Spinal cord (tissue), 9 donors: ENCODE measurements at regions not wholly inside any gene's neighbourhood (a gene's known extent, or its start where the extent isn't known, plus 50 kb on each side); places are given as distances from the start of the nearest gene placed in this dataset.

Experiments used
- DNase-seq, 6 donors: peaks; one replicate each; pipeline versions ENCODE4 v3.0.0 to v3.0.0-alpha.2; 2013 to 2015; ENCODE audit warnings: low spot score in 6 of 6, low read depth in 4 of 6
- H3K27ac ChIP-seq: one replicate; pipeline ENCODE4 v1.5.1; 2013; ENCODE audit warnings: low read depth, low read length, control low read depth
- H3K27me3 ChIP-seq: one replicate; pipeline ENCODE4 v1.6.1; 2013; ENCODE audit warnings: low read length; ENCODE audit not compliant: control insufficient read depth, insufficient read depth
- H3K36me3 ChIP-seq: one replicate; pipeline ENCODE4 v1.6.1; 2013; ENCODE audit warnings: low read length; ENCODE audit not compliant: control insufficient read depth, insufficient read depth
- H3K4me1 ChIP-seq: one replicate; pipeline ENCODE4 v1.6.1; 2013; ENCODE audit warnings: low read length; ENCODE audit not compliant: control insufficient read depth, insufficient read depth
- H3K4me3 ChIP-seq: one replicate; pipeline ENCODE4 v1.5.1; 2013; ENCODE audit warnings: low read depth, low read length, control low read depth
- H3K9me3 ChIP-seq: one replicate; pipeline ENCODE4 v1.6.1; 2013; ENCODE audit warnings: low read length; ENCODE audit not compliant: control insufficient read depth, insufficient read depth
- WGBS: methylation state at CpG from one replicate; pipeline ENCODE4 v1.1.5; 2013; ENCODE audit warnings: missing lambda C conversion rate; ENCODE audit not compliant: insufficient coverage; 5-methylcytosine and 5-hydroxymethylcytosine counted together
- donor health status: healthy.

DNA sequence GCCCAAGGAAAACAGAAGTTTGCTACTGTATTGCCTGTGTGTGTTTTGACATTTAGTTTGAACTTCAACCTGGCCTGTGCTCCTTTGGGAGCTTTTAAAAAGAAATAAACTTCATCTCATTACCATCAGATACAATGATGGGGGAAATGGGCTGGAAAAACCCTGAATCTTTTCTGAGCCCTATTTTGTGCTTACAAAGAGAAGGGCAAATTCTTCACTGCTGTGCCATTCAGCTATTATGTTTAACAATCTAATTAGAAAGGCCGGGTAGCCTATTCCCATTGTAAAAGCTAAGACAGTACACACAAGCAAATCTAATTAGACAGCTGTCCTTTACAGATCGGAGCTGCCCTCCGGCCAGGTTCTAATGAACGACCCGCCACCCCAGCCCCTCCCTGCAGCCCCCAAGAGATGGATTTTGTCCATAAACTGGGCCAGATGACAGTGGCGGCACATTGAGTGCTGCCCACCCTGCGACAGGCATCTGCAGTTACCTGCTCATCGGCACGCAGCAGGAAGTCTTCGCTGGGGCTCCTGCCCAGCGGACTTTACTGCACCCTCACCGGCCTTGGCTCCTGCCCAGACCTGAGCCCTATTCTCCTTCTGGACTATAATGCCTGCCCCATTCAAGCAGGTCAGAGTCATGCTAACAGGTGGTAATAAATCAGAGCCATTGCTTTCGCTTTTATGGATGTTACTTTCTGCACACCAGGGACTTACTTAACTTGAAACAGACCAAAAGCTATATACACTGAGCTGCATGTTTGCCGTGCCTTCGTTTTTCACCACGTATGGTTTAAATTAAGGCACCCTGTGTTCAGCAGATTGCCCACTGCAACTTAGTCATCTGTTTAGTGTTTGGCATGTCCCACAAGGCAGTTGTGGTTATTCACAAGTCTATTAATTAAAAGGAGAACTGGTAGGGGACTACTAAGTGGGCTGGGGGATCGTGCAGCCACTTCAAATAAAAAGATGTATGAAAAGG lies 549.6 kb downstream of the FGF9 start:
- Histone ChIP-seq H3K4me3 (no peak overlapping the region), H3K27me3 (peaks cover 13% of the 10 kb centered on the region), H3K27ac (no peak overlapping the region), H3K9me3 (no peaks in the 10 kb centered on the region), H3K36me3 (no peaks in the 10 kb centered on the region), H3K4me1 (peaks cover 7% of the 10 kb centered on the region)
- WGBS = 26% methylated on average over 16 of the region's 17 CpGs
- peak in 1 of 6 donors; percentile 81 for DNase-seq

DNA sequence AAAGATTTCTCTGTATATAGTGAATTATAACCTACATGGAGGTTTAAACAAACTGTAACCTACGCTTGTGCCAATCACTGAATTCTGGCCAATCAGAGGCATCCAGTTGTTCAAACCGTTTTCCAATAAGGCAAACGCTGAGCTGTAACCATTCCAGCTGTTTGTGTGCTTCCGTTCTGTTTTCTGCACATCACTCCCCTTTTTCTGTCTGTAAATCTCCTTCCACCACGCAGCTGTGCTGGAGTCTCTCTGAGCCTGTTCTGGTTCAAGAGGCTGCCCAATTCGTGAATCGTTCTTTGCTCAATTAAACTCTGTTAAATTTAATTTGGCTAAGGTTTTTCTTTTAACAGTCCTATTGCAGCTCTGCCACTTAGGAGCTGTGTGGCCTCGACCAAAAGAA lies 552.5 kb downstream of the FGF9 start:
- no peaks in the 10 kb centered on the region for H3K9me3 ChIP-seq
- peaks cover 7% of the 10 kb centered on the region for H3K4me1 ChIP-seq
- H3K27ac ChIP-seq = no peak overlapping the region
- peaks cover 13% of the 10 kb centered on the region for H3K27me3 ChIP-seq
- no peak overlapping the region for H3K4me3 ChIP-seq
- 40% methylated on average over 8 of the region's 8 CpGs for WGBS
- peak in 1 of 6 donors; percentile 72 for DNase-seq
- no peaks in the 10 kb centered on the region for H3K36me3 ChIP-seq

DNA sequence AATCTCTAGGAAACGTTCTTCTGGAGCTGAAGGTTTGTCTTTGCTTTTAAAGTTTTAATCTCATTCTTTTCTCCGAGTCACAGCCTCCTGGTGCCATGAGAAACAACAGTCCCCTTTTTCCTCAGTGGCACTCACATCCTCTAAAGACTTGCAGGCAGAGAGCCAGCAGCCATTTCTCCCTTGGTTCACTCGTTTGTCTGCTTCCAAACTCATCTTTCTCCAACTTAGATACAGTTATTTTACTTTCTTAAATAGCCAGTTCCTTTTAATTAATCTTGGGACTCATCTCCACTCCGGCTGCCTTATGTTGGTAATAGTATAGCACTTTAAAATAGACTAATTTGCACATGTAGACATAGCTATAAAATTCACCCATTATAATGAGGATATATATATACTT lies 555.2 kb downstream of the FGF9 start:
- peak in 2 of 6 donors; percentile 30 to 75 for DNase-seq
- no peaks in the 10 kb centered on the region for H3K4me1 ChIP-seq
- 17% methylated on average over 1 of the region's 4 CpGs for WGBS
- H3K9me3 ChIP-seq = no peaks in the 10 kb centered on the region
- H3K4me3 ChIP-seq = no peak overlapping the region
- H3K27ac ChIP-seq = no peak overlapping the region
- no peaks in the 10 kb centered on the region for H3K36me3 ChIP-seq
- H3K27me3 ChIP-seq = peaks cover under 1% of the 10 kb centered on the region

DNA sequence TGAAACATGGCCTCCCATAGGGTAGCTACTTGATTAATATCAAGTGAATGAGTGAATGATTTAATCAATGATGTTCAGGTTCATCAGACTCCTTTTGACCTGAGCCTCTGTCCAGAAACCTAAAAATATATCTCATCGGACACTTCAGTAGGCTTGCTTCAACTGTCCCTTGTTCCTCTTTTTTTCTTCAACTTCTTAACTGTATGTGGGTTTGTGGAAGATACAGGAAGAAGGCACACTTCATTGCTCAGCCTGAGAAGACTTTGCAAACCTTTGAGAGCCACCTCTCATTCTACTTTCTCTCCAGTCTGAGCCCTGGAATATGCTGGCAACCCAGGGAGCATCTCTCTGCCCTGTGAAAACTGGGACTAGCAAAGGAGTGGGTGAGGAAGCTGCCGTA lies 557.0 kb downstream of the FGF9 start:
- DNase-seq = no peak
- Histone ChIP-seq H3K4me1 (no peaks in the 10 kb centered on the region), H3K36me3 (no peaks in the 10 kb centered on the region), H3K4me3 (no peak overlapping the region), H3K9me3 (no peaks in the 10 kb centered on the region), H3K27me3 (no peaks in the 10 kb centered on the region), H3K27ac (no peak overlapping the region)
- WGBS = 83% methylated on average over 1 of the region's 2 CpGs

DNA sequence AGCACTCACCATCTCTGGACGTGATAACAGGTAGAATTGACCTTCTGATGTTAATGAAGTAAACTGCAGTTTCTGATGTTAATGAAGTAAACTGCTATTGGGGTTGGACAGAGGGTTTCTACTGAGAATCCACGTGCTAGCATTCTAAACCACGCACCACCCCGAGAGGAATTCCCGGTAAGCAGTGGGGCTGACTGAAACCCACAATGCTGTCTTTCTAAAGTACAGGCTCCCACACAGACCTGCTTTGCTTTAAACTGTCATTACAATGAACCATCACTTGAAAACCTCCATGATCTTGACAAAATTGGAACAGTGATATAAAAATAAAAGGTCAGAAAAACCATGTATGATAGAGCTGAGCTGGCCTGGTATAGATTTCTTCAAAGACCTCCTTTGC lies 559.0 kb downstream of the FGF9 start:
- DNase-seq = no peak
- no peaks in the 10 kb centered on the region for H3K9me3 ChIP-seq
- H3K27ac ChIP-seq = no peak overlapping the region
- no peaks in the 10 kb centered on the region for H3K4me1 ChIP-seq
- H3K4me3 ChIP-seq = no peak overlapping the region
- no peaks in the 10 kb centered on the region for H3K27me3 ChIP-seq
- no peaks in the 10 kb centered on the region for H3K36me3 ChIP-seq
- 90% methylated on average over 1 of the region's 5 CpGs for WGBS

DNA sequence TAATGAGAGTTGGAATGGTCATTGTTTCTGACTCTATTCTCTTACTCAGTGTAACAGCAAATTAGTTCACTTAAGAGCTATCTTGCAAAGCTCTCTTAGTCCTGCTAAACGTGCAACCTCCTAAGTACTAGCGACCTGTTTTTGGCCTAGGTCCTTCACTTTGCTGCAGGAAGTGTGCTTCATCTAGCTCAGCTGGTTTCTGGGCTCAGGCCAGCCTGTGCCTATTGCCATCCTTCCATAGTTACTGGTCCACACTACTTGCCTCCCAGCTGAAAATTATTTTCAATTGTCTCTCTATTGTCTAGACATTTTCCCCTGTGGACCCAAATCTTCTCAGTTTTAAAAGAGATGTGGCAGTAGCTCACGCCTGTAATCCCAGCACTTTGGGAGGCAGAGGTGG lies 561.3 kb downstream of the FGF9 start:
- no peak overlapping the region for H3K27ac ChIP-seq
- H3K4me3 ChIP-seq = no peak overlapping the region
- no peaks in the 10 kb centered on the region for H3K36me3 ChIP-seq
- WGBS = 61% methylated on average over 2 of the region's 3 CpGs
- no peaks in the 10 kb centered on the region for H3K9me3 ChIP-seq
- DNase-seq = no peak
- no peaks in the 10 kb centered on the region for H3K4me1 ChIP-seq
- no peaks in the 10 kb centered on the region for H3K27me3 ChIP-seq

DNA sequence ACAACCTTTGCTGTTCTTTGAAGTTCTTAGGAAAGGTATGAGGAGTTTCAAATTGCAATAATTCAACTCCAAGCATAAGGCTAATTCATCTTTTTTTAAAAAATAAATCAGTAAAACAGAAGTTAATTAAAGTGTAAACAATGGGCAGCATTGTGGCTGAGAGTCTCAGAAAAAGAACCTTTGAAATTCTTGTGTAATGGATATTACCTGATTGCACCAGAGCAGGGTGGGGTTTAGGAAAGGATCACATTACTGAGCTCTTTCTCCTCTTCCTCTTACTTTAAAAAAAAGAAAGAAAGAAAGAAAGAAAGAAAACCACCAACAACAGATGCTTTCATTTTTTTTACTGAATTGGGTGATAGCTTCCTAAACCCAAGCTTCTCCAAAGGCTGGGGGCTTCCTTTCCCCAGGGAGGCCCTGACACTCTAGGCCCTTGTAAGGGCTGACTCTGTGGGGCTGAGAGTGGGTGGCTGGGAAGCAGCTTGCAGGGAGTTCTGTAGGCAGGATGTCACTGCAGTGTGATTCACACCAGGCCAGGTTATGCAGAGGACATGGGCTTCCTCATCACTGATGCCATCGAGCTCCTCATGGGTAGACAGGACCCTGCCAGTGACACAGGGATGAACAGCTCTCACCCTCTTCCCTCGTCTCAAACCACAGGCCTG lies 564.5 kb downstream of the FGF9 start:
- no peak for DNase-seq
- Histone ChIP-seq H3K27ac (no peak overlapping the region), H3K27me3 (no peaks in the 10 kb centered on the region), H3K9me3 (no peaks in the 10 kb centered on the region), H3K4me3 (no peak overlapping the region), H3K4me1 (peaks cover 5% of the 10 kb centered on the region), H3K36me3 (no peaks in the 10 kb centered on the region)
- no CpG with 5 or more reads among the region's 2 CpGs for WGBS

DNA sequence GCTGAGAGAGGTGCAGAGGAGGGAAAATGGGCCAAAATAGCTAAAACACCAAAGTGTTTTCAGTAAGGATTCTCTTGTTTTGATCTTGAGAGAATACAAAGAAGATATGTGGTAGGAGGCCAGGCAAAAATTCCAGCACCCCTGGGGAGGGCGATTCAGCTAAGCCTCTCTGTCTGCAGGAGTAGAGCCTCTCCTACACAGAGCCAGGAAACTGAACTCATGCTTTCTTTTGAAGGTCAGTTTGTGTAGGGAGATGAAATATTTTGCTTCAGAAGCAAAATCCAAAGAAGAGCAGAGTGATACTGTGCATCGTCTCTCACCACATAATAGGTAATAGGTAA lies 565.0 kb downstream of the FGF9 start:
- Histone ChIP-seq H3K27ac (no peak overlapping the region), H3K4me1 (peaks cover 8% of the 10 kb centered on the region), H3K4me3 (no peak overlapping the region), H3K9me3 (no peaks in the 10 kb centered on the region), H3K36me3 (no peaks in the 10 kb centered on the region), H3K27me3 (no peaks in the 10 kb centered on the region)
- DNase-seq = peak in 1 of 6 donors; percentile 43
- WGBS = 33% methylated on average over 1 of the region's 2 CpGs

DNA sequence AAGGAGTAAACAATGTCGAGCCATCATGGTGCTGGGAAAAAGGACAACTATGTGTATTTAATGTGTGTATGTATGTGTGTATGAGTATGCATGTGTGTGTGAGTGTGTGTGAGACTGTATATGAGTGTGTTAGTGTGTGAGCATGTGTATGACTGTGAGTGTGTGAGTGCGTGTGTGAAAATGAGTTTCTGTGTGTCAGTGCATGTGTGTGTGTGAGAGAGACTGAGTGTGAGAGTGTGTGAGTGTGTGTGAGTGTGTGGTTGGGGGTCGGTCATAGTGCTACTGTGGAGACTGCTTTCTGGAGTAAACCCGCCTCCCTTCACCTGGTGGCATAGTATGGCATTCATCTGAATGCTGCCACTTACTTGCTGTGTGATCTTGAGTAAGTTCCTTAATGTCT lies 567.4 kb downstream of the FGF9 start:
- no peak for DNase-seq
- Histone ChIP-seq H3K9me3 (no peaks in the 10 kb centered on the region), H3K4me1 (peaks cover 8% of the 10 kb centered on the region), H3K4me3 (no peak overlapping the region), H3K36me3 (no peaks in the 10 kb centered on the region), H3K27ac (no peak overlapping the region), H3K27me3 (no peaks in the 10 kb centered on the region)
- 97% methylated on average over 4 of the region's 4 CpGs for WGBS

DNA sequence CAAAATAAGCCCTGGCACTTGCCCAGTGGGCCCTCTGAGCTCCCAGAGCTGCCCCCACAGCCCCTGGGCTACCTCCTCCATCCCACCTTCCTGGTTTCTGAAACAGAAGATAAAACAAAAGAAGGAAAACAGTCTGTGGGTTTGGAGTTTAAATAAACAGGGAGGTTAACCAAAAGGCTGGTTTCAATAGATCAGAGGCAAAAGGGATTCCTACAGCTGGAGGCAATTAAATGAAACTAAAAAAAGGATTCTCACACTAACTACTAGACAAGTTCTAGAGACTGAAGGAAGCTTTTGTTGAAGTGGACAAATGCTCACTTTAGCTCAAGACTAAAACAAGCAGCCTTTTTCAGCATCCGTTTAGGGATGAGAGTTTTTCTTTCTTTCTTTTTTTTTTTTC lies 569.8 kb downstream of the FGF9 start:
- Histone ChIP-seq H3K27ac (peak overlapping the region; percentile 38), H3K36me3 (no peaks in the 10 kb centered on the region), H3K4me3 (no peak overlapping the region), H3K4me1 (peaks cover 8% of the 10 kb centered on the region), H3K9me3 (no peaks in the 10 kb centered on the region), H3K27me3 (no peaks in the 10 kb centered on the region)
- DNase-seq = peak in 1 of 6 donors; percentile 35
- WGBS = no CpG with 5 or more reads among the region's 1 CpG
